ENCODE measurements at regions not wholly inside any gene's neighbourhood (a gene's known extent, or its start where the extent isn't known, plus 50 kb on each side); places are given as distances from the start of the nearest gene placed in this dataset.
"Not testable (repeated sequence)": the region's sequence is repeated elsewhere in the genome, so short reads cannot be mapped to it uniquely, and the experiment has no call there.

DNA sequence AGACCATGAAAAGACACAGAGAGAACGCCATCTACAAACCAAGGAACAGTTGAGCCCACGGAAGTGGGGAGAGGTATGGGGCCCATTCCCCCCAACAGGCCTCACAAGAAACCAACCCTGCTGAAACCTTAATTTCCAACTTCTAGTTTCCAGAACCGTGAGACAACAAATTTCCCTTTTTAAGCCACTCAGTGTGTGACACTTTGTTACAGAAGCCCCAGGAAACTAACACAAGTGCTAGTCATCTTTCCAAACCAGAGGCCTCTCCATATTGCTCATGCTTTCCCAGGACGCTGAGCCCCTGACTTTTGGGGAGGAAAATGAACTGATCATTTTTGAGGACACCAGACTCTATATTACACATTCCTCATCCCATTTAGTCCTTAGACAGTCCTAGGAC lies 186.8 kb downstream of the NUFIP1 start:
- TF ChIP-seq, protein P1, sequence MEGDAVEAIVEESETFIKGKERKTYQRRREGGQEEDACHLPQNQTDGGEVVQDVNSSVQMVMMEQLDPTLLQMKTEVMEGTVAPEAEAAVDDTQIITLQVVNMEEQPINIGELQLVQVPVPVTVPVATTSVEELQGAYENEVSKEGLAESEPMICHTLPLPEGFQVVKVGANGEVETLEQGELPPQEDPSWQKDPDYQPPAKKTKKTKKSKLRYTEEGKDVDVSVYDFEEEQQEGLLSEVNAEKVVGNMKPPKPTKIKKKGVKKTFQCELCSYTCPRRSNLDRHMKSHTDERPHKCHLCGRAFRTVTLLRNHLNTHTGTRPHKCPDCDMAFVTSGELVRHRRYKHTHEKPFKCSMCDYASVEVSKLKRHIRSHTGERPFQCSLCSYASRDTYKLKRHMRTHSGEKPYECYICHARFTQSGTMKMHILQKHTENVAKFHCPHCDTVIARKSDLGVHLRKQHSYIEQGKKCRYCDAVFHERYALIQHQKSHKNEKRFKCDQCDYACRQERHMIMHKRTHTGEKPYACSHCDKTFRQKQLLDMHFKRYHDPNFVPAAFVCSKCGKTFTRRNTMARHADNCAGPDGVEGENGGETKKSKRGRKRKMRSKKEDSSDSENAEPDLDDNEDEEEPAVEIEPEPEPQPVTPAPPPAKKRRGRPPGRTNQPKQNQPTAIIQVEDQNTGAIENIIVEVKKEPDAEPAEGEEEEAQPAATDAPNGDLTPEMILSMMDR (IDR thresholded peaks at IDR 0.05; ENCODE audit: unreplicated experiment in 3 of 3): no peak
- peaks cover 5% of the 10 kb centered on the region for H3K9me3 Mint-ChIP-seq
- H3K27me3 Mint-ChIP-seq (ENCODE audit: low read depth): peaks cover 11% of the 10 kb centered on the region
- H3K27ac Mint-ChIP-seq: no peak overlapping the region
- no peaks in the 10 kb centered on the region for H3K4me1 Mint-ChIP-seq
- no peak overlapping the region for H3K4me3 Mint-ChIP-seq
- H3K36me3 Mint-ChIP-seq (ENCODE audit: low read depth): no peaks in the 10 kb centered on the region

DNA sequence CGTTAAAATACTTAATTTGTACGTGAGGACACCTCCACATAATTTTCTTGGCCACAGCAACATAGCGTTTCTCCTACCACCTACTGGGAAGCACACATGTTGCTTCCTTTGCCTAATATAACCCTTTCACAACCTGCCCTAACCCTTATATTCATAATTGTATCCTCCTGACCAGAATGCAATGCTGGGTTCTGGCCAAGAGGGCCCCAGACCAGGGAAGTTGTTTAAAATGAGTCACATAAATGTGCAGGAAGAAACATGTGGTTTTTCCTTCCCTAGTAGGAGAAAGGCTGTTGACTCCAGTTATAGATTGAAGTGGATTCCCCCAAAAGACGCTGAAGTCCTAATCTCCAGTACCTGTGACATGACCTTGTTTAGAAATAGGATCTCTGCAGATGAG lies 187.3 kb downstream of the NUFIP1 start:
- Mint-ChIP-seq H3K27ac (no peak overlapping the region), H3K4me1 (no peaks in the 10 kb centered on the region)

GRCh38 chr13:44800626-44801025 lies 188.6 kb downstream of the NUFIP1 start:
- TF ChIP-seq, protein P1 (IDR thresholded peaks at IDR 0.05; ENCODE audit: unreplicated experiment in 3 of 3): no peak
- peaks cover 11% of the 10 kb centered on the region for H3K27me3 Mint-ChIP-seq (ENCODE audit: low read depth)
- no peak overlapping the region for H3K27ac Mint-ChIP-seq
- H3K36me3 Mint-ChIP-seq (ENCODE audit: low read depth): no peaks in the 10 kb centered on the region
- no peaks in the 10 kb centered on the region for H3K4me1 Mint-ChIP-seq
- peaks cover 5% of the 10 kb centered on the region for H3K9me3 Mint-ChIP-seq
- H3K4me3 Mint-ChIP-seq: no peak overlapping the region

More for the DNA sequence above, 187.3 kb downstream of the NUFIP1 start:
- TF ChIP-seq, protein P1 (IDR thresholded peaks at IDR 0.05; ENCODE audit: unreplicated experiment in 3 of 3): no peak
- no peaks in the 10 kb centered on the region for H3K36me3 Mint-ChIP-seq (ENCODE audit: low read depth)
- H3K9me3 Mint-ChIP-seq: peaks cover 5% of the 10 kb centered on the region
- peaks cover 11% of the 10 kb centered on the region for H3K27me3 Mint-ChIP-seq (ENCODE audit: low read depth)
- H3K4me3 Mint-ChIP-seq: no peak overlapping the region

DNA sequence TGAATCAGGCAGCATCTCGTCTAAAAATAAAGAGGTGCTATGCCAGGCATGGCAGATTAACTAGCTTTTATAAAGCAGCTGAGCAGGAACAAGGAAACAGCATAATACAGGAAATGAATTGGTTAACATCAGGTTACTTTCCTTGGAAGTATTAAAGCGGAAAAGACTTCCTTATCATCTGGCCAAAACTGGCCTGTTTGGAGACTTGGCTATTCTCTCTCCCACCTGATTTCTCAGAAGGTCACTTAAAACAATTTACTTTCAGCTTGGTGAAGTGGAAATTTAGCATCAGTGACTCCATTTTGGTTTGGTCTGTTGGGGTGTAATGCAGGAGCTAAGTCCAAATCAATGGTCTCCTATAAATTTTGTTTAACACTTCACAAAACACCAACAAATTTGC lies 191.6 kb downstream of the NUFIP1 start:
- Mint-ChIP-seq H3K27ac (no peak overlapping the region), H3K27me3 (ENCODE audit: low read depth) (no peaks in the 10 kb centered on the region), H3K36me3 (ENCODE audit: low read depth) (no peaks in the 10 kb centered on the region), H3K9me3 (peaks cover 5% of the 10 kb centered on the region), H3K4me1 (no peaks in the 10 kb centered on the region), H3K4me3 (no peak overlapping the region)
- TF ChIP-seq, protein P1 (IDR thresholded peaks at IDR 0.05; ENCODE audit: unreplicated experiment in 3 of 3): no peak

DNA sequence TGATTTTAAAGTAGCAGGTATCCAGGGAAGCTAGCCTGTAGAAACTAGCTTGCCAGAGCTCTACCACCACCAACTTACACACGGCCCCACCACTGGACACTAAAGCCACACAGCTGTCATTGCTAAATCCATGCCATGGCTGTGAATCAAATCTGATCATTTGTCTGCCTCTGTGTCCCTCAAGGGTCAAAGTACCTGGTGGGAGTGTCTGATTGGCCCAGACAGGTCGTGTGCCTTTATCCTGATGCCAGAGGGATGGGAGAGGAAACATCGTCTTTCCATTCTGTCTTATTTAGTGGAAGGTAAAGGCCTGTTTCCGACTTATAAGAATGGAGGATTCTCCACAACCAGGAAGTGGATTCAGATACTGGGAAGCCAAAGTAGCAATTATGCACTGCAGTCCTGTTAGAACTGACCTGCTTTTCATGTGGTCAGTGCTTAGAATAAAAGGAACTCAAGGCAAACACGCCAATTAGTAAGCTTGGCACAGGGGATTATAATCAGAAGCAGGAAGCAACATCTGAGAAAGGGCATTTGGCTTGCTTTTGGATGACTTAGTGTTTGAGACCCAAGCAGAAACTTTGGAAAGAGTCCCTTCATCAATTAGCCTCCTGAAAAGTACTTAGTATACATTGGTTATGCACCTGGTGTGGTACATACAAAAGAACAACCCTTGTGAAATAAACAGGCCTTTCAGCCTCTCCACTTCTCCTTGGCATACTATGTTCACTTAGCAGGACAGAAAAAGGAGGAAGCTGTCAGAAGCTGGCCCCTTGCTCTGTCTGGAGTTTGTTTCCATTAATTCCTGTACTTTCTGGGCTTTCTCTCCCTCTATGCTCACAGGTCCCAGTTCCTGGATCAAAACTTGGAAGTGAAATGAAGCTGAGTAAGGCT lies 192.4 kb downstream of the NUFIP1 start:
- TF ChIP-seq, protein P1 (IDR thresholded peaks at IDR 0.05; ENCODE audit: unreplicated experiment in 3 of 3): no peak
- Mint-ChIP-seq H3K4me3 (no peak overlapping the region), H3K9me3 (peaks cover 5% of the 10 kb centered on the region), H3K27me3 (ENCODE audit: low read depth) (no peaks in the 10 kb centered on the region), H3K36me3 (ENCODE audit: low read depth) (no peaks in the 10 kb centered on the region), H3K4me1 (no peaks in the 10 kb centered on the region), H3K27ac (no peak overlapping the region)

DNA sequence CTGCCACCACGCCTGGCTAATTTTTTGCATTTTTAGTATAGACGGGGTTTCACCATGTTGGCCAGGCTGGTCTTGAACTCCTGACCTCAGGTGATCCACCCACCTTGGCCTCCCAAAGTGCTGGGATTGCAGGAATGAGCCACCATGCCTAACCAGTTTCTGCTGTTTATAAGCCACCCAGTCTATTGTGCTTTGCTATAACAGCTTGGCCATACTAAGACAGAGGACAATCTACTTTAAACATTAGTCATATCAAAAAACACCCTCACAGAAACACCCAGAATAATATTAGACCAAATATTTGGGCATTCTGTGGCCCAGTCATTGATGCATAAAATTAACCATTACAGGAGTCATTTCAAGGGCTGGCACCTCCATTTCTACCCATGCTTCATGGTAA lies 193.2 kb downstream of the NUFIP1 start:
- H3K27me3 Mint-ChIP-seq (ENCODE audit: low read depth); H3K36me3 Mint-ChIP-seq (ENCODE audit: low read depth); H3K4me3 Mint-ChIP-seq; H3K27ac Mint-ChIP-seq; H3K9me3 Mint-ChIP-seq; H3K4me1 Mint-ChIP-seq: not testable (repeated sequence)
